HUES64 (cell line): ENCODE measurements at regions not wholly inside any gene's neighbourhood (a gene's known extent, or its start where the extent isn't known, plus 50 kb on each side); places are given as distances from the start of the nearest gene placed in this dataset.
"Not testable (repeated sequence)": the region's sequence is repeated elsewhere in the genome, so short reads cannot be mapped to it uniquely, and the experiment has no call there.

Source experiments
- H3K27ac ChIP-seq: 2 replicates; pipeline ENCODE4 v1.7.0; 2013; ENCODE audit warnings: low read depth, low read length, inconsistent platforms
- H3K27me3 ChIP-seq: 2 replicates; pipeline ENCODE4 v1.6.1; 2013; ENCODE audit warnings: mild to moderate bottlenecking, low read length; ENCODE audit not compliant: insufficient read depth
- H3K36me3 ChIP-seq: 2 replicates; pipeline ENCODE4 v1.6.1; 2013; ENCODE audit warnings: mild to moderate bottlenecking, low read length; ENCODE audit not compliant: insufficient read depth
- H3K4me1 ChIP-seq: 2 replicates; pipeline ENCODE4 v1.6.1; 2013; ENCODE audit warnings: mild to moderate bottlenecking, low read length, moderate library complexity; ENCODE audit not compliant: insufficient read depth
- H3K4me3 ChIP-seq: 2 replicates; pipeline ENCODE4 v1.5.1; 2013; ENCODE audit warnings: mild to moderate bottlenecking, low read length, moderate library complexity
- H3K9ac ChIP-seq: 2 replicates; pipeline ENCODE4 v1.6.1; 2013; ENCODE audit warnings: mild to moderate bottlenecking, low read depth, low read length
- H3K9me3 ChIP-seq: 2 replicates; pipeline ENCODE4 v1.6.1; 2013; ENCODE audit warnings: low read depth, low read length; ENCODE audit not compliant: insufficient read depth
- WGBS: fragments of 150-250, 120-280 bp; methylation state at CpG from one replicate; pipeline ENCODE4 v1.1.7; 2013; ENCODE audit warnings: missing lambda C conversion rate; 5-methylcytosine and 5-hydroxymethylcytosine counted together

DNA sequence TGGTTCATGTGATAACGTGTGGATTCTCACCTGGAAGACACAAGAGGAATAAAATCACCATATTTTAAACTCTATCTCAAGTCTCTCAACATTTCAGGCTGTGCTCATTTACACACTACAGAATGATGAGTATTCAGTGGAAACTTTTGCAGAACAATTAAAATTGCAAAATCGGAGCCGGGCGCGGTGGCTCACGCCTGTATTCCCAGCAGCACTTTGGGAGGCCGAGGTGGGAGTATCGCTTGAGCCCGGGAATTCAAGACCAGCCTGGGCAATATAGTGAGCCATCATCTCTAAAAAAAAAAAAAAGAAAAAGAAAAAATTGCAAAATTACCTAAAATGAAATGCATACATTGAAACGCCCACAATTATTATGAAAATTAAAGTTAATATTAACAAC lies 825.9 kb downstream of the KCNJ18 start:
- Histone ChIP-seq H3K9me3 (peaks cover 43% of the 10 kb centered on the region), H3K27me3 (no peaks in the 10 kb centered on the region; the same call in 1 of the 2 replicates), H3K4me3 (no peak overlapping the region), H3K4me1 (no peaks in the 10 kb centered on the region), H3K36me3 (no peaks in the 10 kb centered on the region), H3K9ac (no peak overlapping the region), H3K27ac (no peak overlapping the region)
- 97% methylated on average over 9 of the region's 10 CpGs for WGBS

DNA sequence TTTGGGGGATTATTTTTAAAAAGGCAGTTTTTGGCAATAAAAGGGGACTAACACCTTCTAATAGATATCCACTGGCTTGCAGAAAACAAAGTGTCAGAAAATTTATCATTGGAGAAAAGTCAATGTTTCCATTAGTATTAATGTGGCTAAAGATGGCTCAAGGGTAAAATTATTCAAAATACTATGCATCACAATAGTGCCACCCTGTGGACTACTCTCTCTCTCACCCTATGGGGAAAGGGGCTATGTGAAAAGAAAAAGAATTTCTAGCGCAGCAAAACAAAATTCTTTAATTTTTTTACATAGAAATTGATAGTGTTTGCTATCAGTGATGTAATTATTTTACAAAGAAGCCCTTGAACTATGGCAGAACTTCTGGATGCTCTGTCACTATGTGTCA lies 856.5 kb downstream of the KCNJ18 start:
- H3K36me3 ChIP-seq, H3K4me1 ChIP-seq, H3K4me3 ChIP-seq, H3K27me3 ChIP-seq, H3K27ac ChIP-seq, H3K9ac ChIP-seq: not testable (repeated sequence)
- peaks cover 50% of the 10 kb centered on the region for H3K9me3 ChIP-seq
- no CpG with 5 or more reads among the region's 1 CpG for WGBS

GRCh38 chr17:22551695-22552415 lies 859.5 kb downstream of the KCNJ18 start:
- H3K9me3 ChIP-seq, result peaks cover 41% of the 10 kb centered on the region
- H3K4me3 ChIP-seq, H3K27ac ChIP-seq, H3K36me3 ChIP-seq, H3K27me3 ChIP-seq, H3K4me1 ChIP-seq, H3K9ac ChIP-seq: not testable (repeated sequence)
- WGBS, result 91% methylated on average over 23 of the region's 23 CpGs

DNA sequence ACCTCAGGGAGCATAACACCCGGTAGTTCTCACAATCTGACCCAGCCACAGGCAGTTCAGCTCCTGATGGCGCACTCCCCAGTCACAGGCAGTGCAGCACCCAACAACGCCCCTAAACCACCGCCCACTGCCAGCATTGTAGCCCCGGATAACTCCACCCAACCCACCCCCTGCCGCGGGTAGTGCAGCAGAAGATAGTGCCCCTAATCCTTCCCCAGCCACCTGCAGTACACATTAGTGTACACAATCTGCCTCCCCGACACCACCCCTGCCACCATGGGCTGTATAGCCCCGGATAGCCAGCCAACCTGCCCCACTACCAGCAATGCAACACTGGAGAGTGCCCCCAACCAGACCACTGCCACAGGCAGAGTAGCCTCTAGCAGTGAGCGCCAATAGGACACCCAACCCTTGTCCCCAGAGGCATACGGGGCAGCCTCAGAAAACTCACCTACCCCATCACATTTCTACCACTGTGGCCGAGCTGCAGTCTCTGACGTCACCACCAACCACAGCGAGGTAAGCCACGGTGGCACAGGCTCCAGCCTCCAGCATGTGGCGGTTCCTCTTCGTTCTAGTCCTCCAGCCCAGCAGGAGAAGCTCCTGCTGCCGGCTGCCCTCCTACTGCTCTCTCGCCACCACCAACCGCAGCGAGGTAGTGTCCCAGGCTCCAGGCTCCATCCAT lies 877.3 kb downstream of the KCNJ18 start:
- peaks cover 82% of the 10 kb centered on the region for H3K9me3 ChIP-seq
- no peaks in the 10 kb centered on the region for H3K36me3 ChIP-seq
- H3K4me1 ChIP-seq, result no peaks in the 10 kb centered on the region
- 89% methylated on average over 21 of the region's 21 CpGs for WGBS
- no peak overlapping the region for H3K4me3 ChIP-seq
- no peaks in the 10 kb centered on the region for H3K27me3 ChIP-seq
- H3K27ac ChIP-seq, result no peak overlapping the region
- no peak overlapping the region for H3K9ac ChIP-seq

- Histone ChIP-seq H3K9me3 (peaks cover 82% of the 10 kb centered on the region), H3K27ac (no peak overlapping the region), H3K27me3 (no peaks in the 10 kb centered on the region), H3K36me3 (no peaks in the 10 kb centered on the region), H3K4me3 (no peak overlapping the region), H3K4me1 (no peaks in the 10 kb centered on the region), H3K9ac (no peak overlapping the region)
- WGBS, result 91% methylated on average over 17 of the region's 17 CpGs
Observed at GRCh38 chr17:22570144-22570845, 878.0 kb downstream of the KCNJ18 start.

GRCh38 chr17:22599322-22599721 lies 907.0 kb downstream of the KCNJ18 start:
- Histone ChIP-seq H3K9ac (no peak overlapping the region), H3K36me3 (no peaks in the 10 kb centered on the region), H3K4me3 (no peak overlapping the region), H3K27ac (no peak overlapping the region), H3K9me3 (peaks cover 98% of the 10 kb centered on the region), H3K4me1 (no peaks in the 10 kb centered on the region), H3K27me3 (no peaks in the 10 kb centered on the region)
- WGBS, result 81% methylated on average over 3 of the region's 3 CpGs

GRCh38 chr17:22600644-22601298 lies 908.4 kb downstream of the KCNJ18 start:
- no peaks in the 10 kb centered on the region for H3K4me1 ChIP-seq
- H3K36me3 ChIP-seq, result no peaks in the 10 kb centered on the region
- 90% methylated on average over 2 of the region's 2 CpGs for WGBS
- H3K9me3 ChIP-seq, result peaks cover 98% of the 10 kb centered on the region
- H3K27ac ChIP-seq, result no peak overlapping the region
- no peaks in the 10 kb centered on the region for H3K27me3 ChIP-seq
- no peak overlapping the region for H3K9ac ChIP-seq
- no peak overlapping the region for H3K4me3 ChIP-seq
